ENCODE measurements at regions not wholly inside any gene's neighbourhood (a gene's known extent, or its start where the extent isn't known, plus 50 kb on each side); places are given as distances from the start of the nearest gene placed in this dataset.

DNA sequence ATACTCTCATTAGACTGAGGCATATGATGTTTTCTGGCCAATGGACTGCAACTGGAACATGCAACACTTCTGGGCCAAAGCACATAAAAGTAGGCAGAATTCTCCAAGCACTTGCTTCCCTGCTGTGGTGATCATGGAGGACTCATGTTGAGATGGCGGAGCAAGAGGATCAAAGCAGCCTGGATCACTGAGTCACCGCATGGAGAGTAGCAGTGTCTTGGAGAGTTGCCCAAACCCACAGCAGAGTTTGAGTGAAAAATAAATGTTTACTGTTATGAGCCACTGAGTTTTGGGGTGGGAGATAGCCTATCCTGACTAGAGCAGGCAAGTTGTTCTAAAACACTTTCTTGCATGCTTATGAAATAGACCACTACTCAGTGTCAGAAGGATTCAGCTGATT is 359.5 kb downstream of the ZNF521 start:
- DNase-seq, result no peak

- DNase-seq, result no peak
Observed at GRCh38 chr18:24993628-24994027, 358.3 kb downstream of the ZNF521 start.

DNA sequence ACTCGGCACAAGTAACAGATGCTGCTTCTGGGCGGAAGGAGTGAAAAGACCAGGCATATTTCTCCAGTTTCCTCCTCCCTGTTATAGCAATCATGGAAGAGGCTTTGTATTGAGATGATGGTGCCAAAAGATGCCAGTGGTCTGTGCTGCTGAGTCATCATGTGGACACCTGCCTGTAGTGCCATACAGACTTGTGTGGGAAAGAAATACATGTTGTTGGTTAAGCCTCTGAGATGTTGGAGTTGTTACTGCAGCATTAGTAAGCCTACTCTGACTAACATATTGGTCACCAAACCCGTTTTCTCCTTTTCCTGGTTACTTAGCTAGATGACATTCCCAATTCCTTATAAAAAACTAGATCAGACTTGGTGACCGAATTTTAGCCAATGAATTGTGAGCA is 356.9 kb downstream of the ZNF521 start:
- no peak for DNase-seq

GRCh38 chr18:24995755-24996154 is 356.2 kb downstream of the ZNF521 start:
- DNase-seq, result no peak

DNA sequence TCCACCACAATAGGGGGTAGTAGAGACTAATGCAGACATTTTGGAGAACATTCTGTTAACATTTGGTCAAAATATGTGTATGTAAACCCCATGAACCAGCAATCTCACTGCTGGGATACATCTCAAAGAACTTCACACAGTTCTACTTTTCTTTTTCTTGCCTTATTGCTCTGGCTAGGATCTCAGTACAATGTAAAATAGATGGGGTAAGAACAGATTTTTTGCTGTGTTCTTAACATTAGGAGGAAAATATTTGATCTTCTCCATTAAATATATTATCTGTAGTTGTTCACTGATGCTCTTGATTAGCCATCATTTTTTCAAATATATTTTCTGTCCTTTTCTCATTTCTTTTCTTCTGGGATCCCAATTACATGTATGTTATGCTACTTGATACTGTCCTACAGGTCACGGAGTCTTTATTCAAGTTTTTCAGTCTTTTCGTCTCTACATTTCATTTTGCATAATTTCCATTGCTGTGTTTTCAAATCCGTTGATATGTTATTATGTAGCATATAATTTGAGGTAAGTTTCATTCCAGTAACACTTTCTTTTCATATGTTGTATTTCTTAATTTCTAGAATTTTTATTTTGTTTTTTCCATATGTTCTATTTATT is 352.2 kb downstream of the ZNF521 start:
- no peak for DNase-seq

GRCh38 chr18:25001803-25002202 is 350.2 kb downstream of the ZNF521 start:
- no peak for DNase-seq

- DNase-seq, result no peak
Observed at GRCh38 chr18:25005541-25006403, 346.2 kb downstream of the ZNF521 start.

GRCh38 chr18:25010623-25011374 is 341.2 kb downstream of the ZNF521 start:
- no peak for DNase-seq

Measured in effector CD8-positive, alpha-beta T cell (primary cell).